ENCODE measurements at regions not wholly inside any gene's neighbourhood (a gene's known extent, or its start where the extent isn't known, plus 50 kb on each side); places are given as distances from the start of the nearest gene placed in this dataset.

DNA sequence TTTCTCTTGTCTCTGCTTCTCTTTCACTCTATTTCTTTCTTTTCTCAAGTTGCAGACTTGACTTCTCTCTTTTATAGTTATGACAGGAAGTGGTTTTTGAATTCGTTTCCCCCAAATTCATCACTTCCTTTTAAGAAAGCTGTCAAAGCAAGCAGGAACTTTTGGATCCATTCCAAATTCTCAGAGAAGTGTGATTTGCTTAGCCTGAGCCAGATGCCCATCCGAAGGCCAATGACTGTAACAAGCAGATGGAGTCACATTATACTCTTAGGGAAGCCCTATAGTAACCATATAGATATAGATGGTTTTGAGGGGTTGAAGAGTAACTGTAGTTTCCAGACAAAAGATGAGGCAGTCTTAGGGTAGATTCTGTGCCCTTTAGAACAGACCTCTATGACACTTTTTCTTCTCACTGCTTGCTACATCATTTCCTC, 592.0 kb upstream of the KCNMB2 start:
- no peaks in the 10 kb centered on the region for H3K9me3 ChIP-seq (ENCODE audit: control insufficient read depth in 2 of 2, low read length in 2 of 2)
- no peak overlapping the region for H3K27ac ChIP-seq (ENCODE audit: low read depth in 2 of 2, low read length in 2 of 2)
- H3K4me3 ChIP-seq (ENCODE audit: low read length in 2 of 2) = no peak overlapping the region
- no peaks in the 10 kb centered on the region for H3K4me1 ChIP-seq (ENCODE audit: control insufficient read depth in 2 of 2, insufficient read depth in 2 of 2, low read length in 2 of 2)
- H3K36me3 ChIP-seq (ENCODE audit: control insufficient read depth in 2 of 2, insufficient read depth in 2 of 2, low read length in 2 of 2) = no peaks in the 10 kb centered on the region
- H3K9ac ChIP-seq (ENCODE audit: low read depth in 1 of 2, low read length in 2 of 2) = no peak overlapping the region
- no peaks in the 10 kb centered on the region for H3K27me3 ChIP-seq (ENCODE audit: control insufficient read depth in 2 of 2, insufficient read depth in 2 of 2, low read length in 2 of 2)

DNA sequence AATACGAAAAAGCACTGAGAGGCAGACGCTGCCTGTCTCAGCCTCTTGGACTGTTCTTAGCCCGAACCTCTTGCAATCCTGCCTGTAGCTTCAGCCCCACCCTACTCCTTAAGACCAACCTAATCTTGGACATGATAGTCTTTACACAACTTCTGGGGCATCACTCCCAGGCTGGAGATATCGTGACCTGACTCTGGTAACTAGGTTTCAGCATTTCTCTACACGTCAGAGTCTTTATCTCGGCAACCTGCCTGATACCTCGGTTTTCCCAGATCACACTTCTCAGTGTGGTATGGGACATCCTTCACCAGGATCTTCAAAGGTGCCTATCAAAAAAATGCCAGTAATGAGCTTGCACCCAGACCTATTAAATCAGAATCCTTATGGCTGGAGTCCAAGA, 590.2 kb upstream of the KCNMB2 start:
- Histone ChIP-seq H3K9me3 (ENCODE audit: control insufficient read depth in 2 of 2, low read length in 2 of 2) (no peaks in the 10 kb centered on the region), H3K27ac (ENCODE audit: low read depth in 2 of 2, low read length in 2 of 2) (no peak overlapping the region), H3K9ac (ENCODE audit: low read depth in 1 of 2, low read length in 2 of 2) (no peak overlapping the region), H3K4me3 (ENCODE audit: low read length in 2 of 2) (no peak overlapping the region), H3K27me3 (ENCODE audit: control insufficient read depth in 2 of 2, insufficient read depth in 2 of 2, low read length in 2 of 2) (no peaks in the 10 kb centered on the region), H3K4me1 (ENCODE audit: control insufficient read depth in 2 of 2, insufficient read depth in 2 of 2, low read length in 2 of 2) (no peaks in the 10 kb centered on the region), H3K36me3 (ENCODE audit: control insufficient read depth in 2 of 2, insufficient read depth in 2 of 2, low read length in 2 of 2) (no peaks in the 10 kb centered on the region)

DNA sequence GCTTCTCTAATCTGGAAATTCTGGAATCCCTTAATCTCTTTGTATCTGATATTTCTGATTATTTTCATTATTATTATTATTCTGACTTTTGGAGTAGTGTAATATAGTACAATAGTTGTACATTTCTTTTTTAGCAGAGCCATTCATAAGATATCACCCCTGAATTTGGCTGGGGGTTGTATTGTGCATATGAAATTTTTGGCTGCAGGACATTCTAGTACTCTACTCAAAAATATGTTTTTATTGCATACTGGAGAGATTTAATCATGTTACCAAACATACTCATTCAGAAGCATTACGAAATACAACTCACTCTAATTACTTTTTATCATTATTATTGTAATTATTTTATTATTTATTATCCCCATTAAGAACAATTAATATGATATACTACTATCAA, 589.7 kb upstream of the KCNMB2 start:
- H3K4me3 ChIP-seq (ENCODE audit: low read length in 2 of 2) = no peak overlapping the region

DNA sequence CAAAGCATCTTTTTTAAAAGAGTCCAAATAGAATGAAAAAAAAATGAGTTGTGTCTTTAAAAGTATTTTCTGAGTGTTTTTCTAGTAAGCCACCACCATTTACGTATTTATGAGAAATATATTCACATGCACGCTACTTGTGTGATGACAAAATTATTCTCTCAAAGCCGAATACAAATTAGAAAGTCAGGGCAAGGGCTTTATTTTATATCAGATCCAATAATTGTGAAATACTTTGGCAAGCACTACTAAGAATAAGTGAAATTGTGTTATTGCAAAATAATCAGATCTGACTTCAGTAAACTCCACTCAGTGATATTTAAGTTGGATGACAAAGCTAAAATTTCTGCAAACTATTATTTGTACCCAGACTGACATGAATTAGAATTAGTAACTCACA, 589.3 kb upstream of the KCNMB2 start:
- H3K9ac ChIP-seq (ENCODE audit: low read depth in 1 of 2, low read length in 2 of 2) = no peak overlapping the region
- H3K9me3 ChIP-seq (ENCODE audit: control insufficient read depth in 2 of 2, low read length in 2 of 2) = no peaks in the 10 kb centered on the region
- no peak overlapping the region for H3K27ac ChIP-seq (ENCODE audit: low read depth in 2 of 2, low read length in 2 of 2)

More for the DNA sequence above, 589.7 kb upstream of the KCNMB2 start:
- Histone ChIP-seq H3K9me3 (ENCODE audit: control insufficient read depth in 2 of 2, low read length in 2 of 2) (no peaks in the 10 kb centered on the region), H3K36me3 (ENCODE audit: control insufficient read depth in 2 of 2, insufficient read depth in 2 of 2, low read length in 2 of 2) (no peaks in the 10 kb centered on the region), H3K9ac (ENCODE audit: low read depth in 1 of 2, low read length in 2 of 2) (no peak overlapping the region), H3K27ac (ENCODE audit: low read depth in 2 of 2, low read length in 2 of 2) (no peak overlapping the region), H3K27me3 (ENCODE audit: control insufficient read depth in 2 of 2, insufficient read depth in 2 of 2, low read length in 2 of 2) (no peaks in the 10 kb centered on the region), H3K4me1 (ENCODE audit: control insufficient read depth in 2 of 2, insufficient read depth in 2 of 2, low read length in 2 of 2) (no peaks in the 10 kb centered on the region)

GRCh38 chr3:177947901-177948300, 588.3 kb upstream of the KCNMB2 start:
- no peak overlapping the region for H3K4me3 ChIP-seq (ENCODE audit: low read length in 2 of 2)
- H3K27ac ChIP-seq (ENCODE audit: low read depth in 2 of 2, low read length in 2 of 2) = no peak overlapping the region
- H3K27me3 ChIP-seq (ENCODE audit: control insufficient read depth in 2 of 2, insufficient read depth in 2 of 2, low read length in 2 of 2) = no peaks in the 10 kb centered on the region
- H3K9ac ChIP-seq (ENCODE audit: low read depth in 1 of 2, low read length in 2 of 2) = no peak overlapping the region
- H3K9me3 ChIP-seq (ENCODE audit: control insufficient read depth in 2 of 2, low read length in 2 of 2) = no peaks in the 10 kb centered on the region
- H3K4me1 ChIP-seq (ENCODE audit: control insufficient read depth in 2 of 2, insufficient read depth in 2 of 2, low read length in 2 of 2) = no peaks in the 10 kb centered on the region
- H3K36me3 ChIP-seq (ENCODE audit: control insufficient read depth in 2 of 2, insufficient read depth in 2 of 2, low read length in 2 of 2) = no peaks in the 10 kb centered on the region

More for the DNA sequence above, 589.3 kb upstream of the KCNMB2 start:
- Histone ChIP-seq H3K36me3 (ENCODE audit: control insufficient read depth in 2 of 2, insufficient read depth in 2 of 2, low read length in 2 of 2) (no peaks in the 10 kb centered on the region), H3K4me1 (ENCODE audit: control insufficient read depth in 2 of 2, insufficient read depth in 2 of 2, low read length in 2 of 2) (no peaks in the 10 kb centered on the region), H3K27me3 (ENCODE audit: control insufficient read depth in 2 of 2, insufficient read depth in 2 of 2, low read length in 2 of 2) (no peaks in the 10 kb centered on the region), H3K4me3 (ENCODE audit: low read length in 2 of 2) (no peak overlapping the region)

DNA sequence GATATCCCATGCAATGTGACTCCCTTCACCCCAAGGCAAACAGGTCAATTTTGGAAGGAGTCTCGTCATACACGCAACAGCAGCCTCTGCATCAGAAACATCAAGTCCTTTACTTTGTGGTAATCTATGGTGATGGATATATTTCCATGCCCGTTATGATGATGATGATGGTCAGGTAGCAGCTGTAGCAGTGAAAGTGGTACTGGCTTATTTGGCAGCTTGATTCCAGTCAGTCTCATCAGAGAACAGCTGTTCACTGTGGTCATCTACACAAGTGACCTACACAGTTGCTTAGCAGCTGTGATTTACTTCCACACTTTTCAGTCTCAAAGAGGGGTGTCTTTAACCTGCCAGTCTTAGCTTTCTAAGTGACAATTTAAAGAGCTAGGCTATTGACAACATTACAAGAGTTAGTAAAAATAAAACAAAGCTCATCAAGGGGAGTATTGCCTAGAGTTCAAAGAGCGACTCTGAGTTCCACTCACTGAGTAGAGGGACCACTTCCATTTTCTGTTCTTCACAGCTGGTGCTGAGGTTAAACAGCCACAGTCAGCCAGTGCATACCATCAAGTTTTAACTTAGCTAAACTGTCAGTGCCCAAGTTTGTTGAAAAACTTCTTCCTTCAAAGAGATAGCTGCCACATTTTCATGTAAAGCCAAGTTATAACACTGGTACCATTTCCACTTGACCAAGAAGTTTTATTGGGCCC, 587.4 kb upstream of the KCNMB2 start:
- Histone ChIP-seq H3K36me3 (ENCODE audit: control insufficient read depth in 2 of 2, insufficient read depth in 2 of 2, low read length in 2 of 2) (no peaks in the 10 kb centered on the region), H3K27me3 (ENCODE audit: control insufficient read depth in 2 of 2, insufficient read depth in 2 of 2, low read length in 2 of 2) (no peaks in the 10 kb centered on the region), H3K9ac (ENCODE audit: low read depth in 1 of 2, low read length in 2 of 2) (no peak overlapping the region), H3K27ac (ENCODE audit: low read depth in 2 of 2, low read length in 2 of 2) (no peak overlapping the region), H3K4me1 (ENCODE audit: control insufficient read depth in 2 of 2, insufficient read depth in 2 of 2, low read length in 2 of 2) (no peaks in the 10 kb centered on the region), H3K9me3 (ENCODE audit: control insufficient read depth in 2 of 2, low read length in 2 of 2) (no peaks in the 10 kb centered on the region), H3K4me3 (ENCODE audit: low read length in 2 of 2) (no peak overlapping the region)

DNA sequence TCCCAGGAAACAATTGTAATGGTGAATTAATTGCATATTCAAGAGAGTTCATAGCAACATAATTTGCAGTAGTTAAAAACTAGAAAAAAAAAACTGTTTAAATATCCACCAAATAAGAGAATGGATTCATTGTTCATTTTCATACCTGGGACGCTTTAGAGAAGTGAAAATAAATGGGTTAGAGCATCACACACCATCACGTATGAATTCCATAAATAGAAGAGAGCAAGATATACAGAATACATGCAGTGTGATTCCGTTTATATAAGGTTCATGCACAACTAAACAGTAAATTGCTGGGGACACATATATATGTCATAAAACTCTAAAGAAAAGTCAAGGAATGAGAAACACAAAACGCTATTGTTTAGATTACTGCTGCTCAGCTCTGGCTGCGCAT, 577.0 kb upstream of the KCNMB2 start:
- H3K36me3 ChIP-seq (ENCODE audit: control insufficient read depth in 2 of 2, insufficient read depth in 2 of 2, low read length in 2 of 2) = no peaks in the 10 kb centered on the region
- no peak overlapping the region for H3K4me3 ChIP-seq (ENCODE audit: low read length in 2 of 2)
- H3K4me1 ChIP-seq (ENCODE audit: control insufficient read depth in 2 of 2, insufficient read depth in 2 of 2, low read length in 2 of 2) = no peaks in the 10 kb centered on the region
- H3K27me3 ChIP-seq (ENCODE audit: control insufficient read depth in 2 of 2, insufficient read depth in 2 of 2, low read length in 2 of 2) = no peaks in the 10 kb centered on the region
- no peak overlapping the region for H3K9ac ChIP-seq (ENCODE audit: low read depth in 1 of 2, low read length in 2 of 2)
- no peak overlapping the region for H3K27ac ChIP-seq (ENCODE audit: low read depth in 2 of 2, low read length in 2 of 2)
- H3K9me3 ChIP-seq (ENCODE audit: control insufficient read depth in 2 of 2, low read length in 2 of 2) = no peaks in the 10 kb centered on the region

- Histone ChIP-seq H3K4me1 (ENCODE audit: control insufficient read depth in 2 of 2, insufficient read depth in 2 of 2, low read length in 2 of 2) (no peaks in the 10 kb centered on the region), H3K27me3 (ENCODE audit: control insufficient read depth in 2 of 2, insufficient read depth in 2 of 2, low read length in 2 of 2) (no peaks in the 10 kb centered on the region)
Measured at GRCh38 chr3:177960014-177960413, 576.2 kb upstream of the KCNMB2 start.

DNA sequence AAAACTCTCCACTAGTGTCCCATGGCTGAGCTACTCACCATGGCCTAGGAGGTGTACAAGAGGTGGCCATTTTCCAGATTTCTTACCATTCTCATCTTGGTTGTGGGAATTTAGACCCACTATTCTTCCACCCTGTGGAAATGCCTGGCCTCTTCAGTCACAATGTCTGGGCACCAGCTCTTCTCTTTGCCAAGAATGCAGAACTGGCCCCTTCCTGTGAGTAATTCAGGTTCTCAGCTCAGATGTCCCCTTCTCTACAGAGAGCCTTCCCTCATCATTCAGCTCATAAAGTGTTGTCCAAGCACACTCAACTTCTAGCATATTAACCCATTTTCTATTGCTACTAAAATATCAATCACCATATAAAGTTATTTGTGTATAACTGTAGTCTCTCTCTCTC, 575.5 kb upstream of the KCNMB2 start:
- Histone ChIP-seq H3K9me3 (ENCODE audit: control insufficient read depth in 2 of 2, low read length in 2 of 2) (no peaks in the 10 kb centered on the region), H3K4me3 (ENCODE audit: low read length in 2 of 2) (no peak overlapping the region), H3K36me3 (ENCODE audit: control insufficient read depth in 2 of 2, insufficient read depth in 2 of 2, low read length in 2 of 2) (no peaks in the 10 kb centered on the region), H3K9ac (ENCODE audit: low read depth in 1 of 2, low read length in 2 of 2) (no peak overlapping the region), H3K27ac (ENCODE audit: low read depth in 2 of 2, low read length in 2 of 2) (no peak overlapping the region), H3K27me3 (ENCODE audit: control insufficient read depth in 2 of 2, insufficient read depth in 2 of 2, low read length in 2 of 2) (no peaks in the 10 kb centered on the region), H3K4me1 (ENCODE audit: control insufficient read depth in 2 of 2, insufficient read depth in 2 of 2, low read length in 2 of 2) (no peaks in the 10 kb centered on the region)

More at GRCh38 chr3:177960014-177960413, 576.2 kb upstream of the KCNMB2 start:
- Histone ChIP-seq H3K27ac (ENCODE audit: low read depth in 2 of 2, low read length in 2 of 2) (no peak overlapping the region), H3K36me3 (ENCODE audit: control insufficient read depth in 2 of 2, insufficient read depth in 2 of 2, low read length in 2 of 2) (no peaks in the 10 kb centered on the region), H3K9me3 (ENCODE audit: control insufficient read depth in 2 of 2, low read length in 2 of 2) (no peaks in the 10 kb centered on the region), H3K9ac (ENCODE audit: low read depth in 1 of 2, low read length in 2 of 2) (no peak overlapping the region), H3K4me3 (ENCODE audit: low read length in 2 of 2) (no peak overlapping the region)

GRCh38 chr3:177961784-177962183, 574.5 kb upstream of the KCNMB2 start:
- no peaks in the 10 kb centered on the region for H3K9me3 ChIP-seq (ENCODE audit: control insufficient read depth in 2 of 2, low read length in 2 of 2)

More at GRCh38 chr3:177961784-177962183, 574.5 kb upstream of the KCNMB2 start:
- Histone ChIP-seq H3K4me1 (ENCODE audit: control insufficient read depth in 2 of 2, insufficient read depth in 2 of 2, low read length in 2 of 2) (no peaks in the 10 kb centered on the region), H3K27ac (ENCODE audit: low read depth in 2 of 2, low read length in 2 of 2) (no peak overlapping the region), H3K27me3 (ENCODE audit: control insufficient read depth in 2 of 2, insufficient read depth in 2 of 2, low read length in 2 of 2) (no peaks in the 10 kb centered on the region), H3K36me3 (ENCODE audit: control insufficient read depth in 2 of 2, insufficient read depth in 2 of 2, low read length in 2 of 2) (no peaks in the 10 kb centered on the region), H3K9ac (ENCODE audit: low read depth in 1 of 2, low read length in 2 of 2) (no peak overlapping the region), H3K4me3 (ENCODE audit: low read length in 2 of 2) (no peak overlapping the region)
